CD4-positive, alpha-beta T cell treated with Interleukin-15 for 4 hours (primary cell): ENCODE measurements at regions not wholly inside any gene's neighbourhood (a gene's known extent, or its start where the extent isn't known, plus 50 kb on each side); places are given as distances from the start of the nearest gene placed in this dataset.

ENCODE experiments used
- DNase-seq: peaks from one replicate; pipeline ENCODE4 v3.0.0-alpha.2; 2020; ENCODE audit warnings: low spot score

- no peak for DNase-seq
These were observed 210.0 kb upstream of the PPP2R2D start for GRCh38 chr10:131690805-131691239.

- DNase-seq, result no peak
These were observed 209.2 kb upstream of the PPP2R2D start for GRCh38 chr10:131691481-131692090.

DNA sequence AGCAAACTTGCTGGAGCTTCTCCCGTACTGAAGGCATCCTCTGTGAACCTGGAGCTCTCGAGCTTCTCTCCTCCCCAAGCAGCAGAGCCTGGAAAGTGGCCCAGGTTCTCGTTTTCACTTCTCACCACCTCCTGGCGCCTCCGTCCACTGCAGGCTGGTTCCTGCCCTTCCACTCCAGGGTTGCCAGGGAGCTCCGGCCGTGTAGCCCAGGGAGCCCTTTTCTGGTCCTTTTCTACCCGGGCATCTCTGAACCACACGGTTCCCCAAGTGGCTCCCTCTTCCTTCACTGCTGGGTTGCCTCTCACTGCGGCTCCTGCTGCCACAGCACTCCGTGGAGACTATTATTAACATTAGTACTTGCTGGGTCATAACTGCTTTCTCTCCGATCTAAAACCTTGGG lies 208.6 kb upstream of the PPP2R2D start:
- DNase-seq, result no peak

GRCh38 chr10:131692686-131693334 lies 208.0 kb upstream of the PPP2R2D start:
- DNase-seq, result no peak

GRCh38 chr10:131693766-131694165 lies 207.0 kb upstream of the PPP2R2D start:
- no peak for DNase-seq

- no peak for DNase-seq
These were observed 206.5 kb upstream of the PPP2R2D start for GRCh38 chr10:131694168-131694780.

GRCh38 chr10:131694781-131695495 lies 205.9 kb upstream of the PPP2R2D start:
- no peak for DNase-seq

GRCh38 chr10:131695496-131696165 lies 205.2 kb upstream of the PPP2R2D start:
- no peak for DNase-seq

GRCh38 chr10:131697476-131698128 lies 203.2 kb upstream of the PPP2R2D start:
- no peak for DNase-seq

- DNase-seq, result no peak
These were observed 202.6 kb upstream of the PPP2R2D start for GRCh38 chr10:131698232-131698631.

- DNase-seq, result no peak
These were observed 201.8 kb upstream of the PPP2R2D start for GRCh38 chr10:131698986-131699385.

DNA sequence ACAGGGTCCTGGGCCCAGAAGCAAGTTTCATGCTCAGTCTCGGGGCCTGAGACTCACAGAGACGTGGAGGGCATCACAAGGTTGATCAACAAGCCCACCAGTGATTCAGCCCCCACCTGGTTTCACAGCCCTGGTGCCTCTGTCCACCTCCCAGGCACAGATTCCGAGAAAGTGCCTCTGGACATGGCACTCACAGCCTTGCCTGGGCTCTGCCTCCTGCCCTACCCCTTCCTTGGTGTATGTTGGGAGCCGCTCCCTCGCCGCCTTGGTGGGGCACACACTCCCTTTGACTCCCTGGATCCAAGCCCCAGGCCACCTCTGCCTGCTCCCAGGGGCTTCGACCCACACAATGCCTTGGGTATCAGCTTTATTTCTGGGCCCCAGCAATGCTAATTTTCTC lies 200.8 kb upstream of the PPP2R2D start:
- DNase-seq, result no peak

DNA sequence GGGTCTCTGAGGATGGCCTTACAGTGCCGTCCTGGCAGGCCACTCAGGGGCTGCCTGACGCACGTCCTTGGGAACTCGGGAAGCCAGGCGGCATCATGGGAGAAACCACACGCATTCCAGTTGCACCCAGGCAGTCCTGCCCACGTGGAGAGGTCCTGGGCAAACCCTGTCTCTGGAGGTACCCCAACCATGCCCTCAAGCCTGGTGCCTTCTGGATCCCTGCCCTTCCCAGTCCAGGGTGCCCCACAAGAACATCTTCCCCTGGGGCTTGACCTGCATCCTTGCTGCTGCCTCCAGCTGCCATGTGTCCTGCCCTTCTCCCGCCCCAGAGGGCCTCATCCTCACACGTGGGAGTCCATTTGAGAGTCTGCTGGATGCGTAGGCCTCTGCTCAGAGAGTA lies 200.3 kb upstream of the PPP2R2D start:
- DNase-seq, result no peak

DNA sequence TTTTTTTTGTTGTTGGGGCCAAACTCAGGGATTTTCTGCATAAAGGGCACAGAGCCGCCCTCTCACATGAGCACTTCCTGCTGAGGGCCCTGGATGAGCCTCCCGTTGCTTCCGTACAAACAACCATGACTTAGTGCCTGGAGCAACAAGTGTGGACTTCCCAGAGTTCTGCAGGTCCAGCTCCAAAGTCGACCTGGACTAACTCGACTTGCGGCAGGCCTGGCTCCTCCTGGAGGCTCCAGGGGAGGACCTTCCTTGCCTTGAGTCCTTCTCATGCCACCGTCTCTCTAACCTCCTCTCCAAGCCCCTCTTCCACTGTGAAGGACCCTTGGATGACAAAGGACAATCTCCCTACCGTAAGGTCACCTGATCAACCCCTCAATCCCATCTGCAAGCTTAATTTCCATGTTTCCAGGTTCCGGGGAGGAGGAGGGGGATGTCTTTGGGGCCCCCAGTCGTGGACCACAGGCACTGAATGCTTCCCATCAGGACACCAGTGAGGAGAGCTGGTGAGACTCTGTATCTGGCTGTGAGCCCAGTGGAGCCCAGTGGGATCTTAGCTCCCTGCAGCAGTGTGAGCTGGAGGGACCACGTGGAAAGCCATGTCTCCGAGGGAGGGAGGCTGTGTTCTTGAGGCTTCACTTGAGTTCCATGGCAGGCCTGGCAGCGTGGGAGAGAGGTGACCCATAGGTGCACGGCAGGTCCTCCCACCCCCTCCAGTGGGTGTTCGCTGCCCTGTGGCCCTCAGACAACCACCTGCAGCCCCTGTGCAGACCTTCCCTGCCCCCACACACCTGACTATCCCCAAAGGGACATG lies 199.5 kb upstream of the PPP2R2D start:
- no peak for DNase-seq

- no peak for DNase-seq
These were observed 198.1 kb upstream of the PPP2R2D start for GRCh38 chr10:131702531-131703356.

DNA sequence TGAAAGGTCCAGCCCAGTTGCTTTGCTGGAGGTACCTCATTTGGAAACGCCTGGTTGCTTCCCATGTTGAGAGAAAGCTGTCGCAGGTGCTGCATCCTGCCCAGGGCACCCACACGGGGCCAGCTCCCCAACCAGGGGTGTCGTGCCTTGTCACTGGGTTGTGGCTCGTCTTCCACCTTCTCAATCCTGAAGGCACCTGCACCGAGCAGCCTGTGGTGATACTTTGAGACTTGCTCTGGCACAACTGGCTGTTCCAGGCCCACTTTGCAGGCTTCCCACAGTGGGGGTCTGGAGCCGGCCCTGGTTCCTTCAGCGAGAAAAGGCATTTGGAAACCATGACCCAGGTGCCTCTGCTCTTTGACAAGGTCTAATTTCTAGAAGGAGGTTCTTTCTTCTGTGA lies 197.3 kb upstream of the PPP2R2D start:
- no peak for DNase-seq

DNA sequence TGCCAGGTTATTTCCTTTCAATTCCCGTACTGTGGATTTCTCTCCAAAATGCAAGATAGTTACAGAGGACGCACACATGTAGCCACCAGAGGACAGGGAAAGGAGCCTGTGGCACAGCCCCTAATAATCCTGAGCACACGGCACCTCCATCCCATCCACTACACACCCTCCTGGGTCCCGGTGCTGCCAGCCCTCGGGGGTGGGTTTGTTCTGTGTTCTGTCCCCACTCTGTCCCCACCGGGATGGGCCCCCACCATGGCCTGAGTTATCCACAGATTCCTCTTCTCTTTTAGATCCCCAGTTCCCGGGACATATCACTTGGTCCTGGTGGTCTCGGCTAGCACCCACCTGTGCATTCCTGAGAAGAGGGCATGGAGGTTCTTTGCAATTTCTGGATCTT lies 196.9 kb upstream of the PPP2R2D start:
- DNase-seq, result no peak

GRCh38 chr10:131706476-131706875 lies 194.3 kb upstream of the PPP2R2D start:
- no peak for DNase-seq

- DNase-seq, result no peak
These were observed 193.9 kb upstream of the PPP2R2D start for GRCh38 chr10:131706952-131707351.
